ENCODE measurements at regions not wholly inside any gene's neighbourhood (a gene's known extent, or its start where the extent isn't known, plus 50 kb on each side); places are given as distances from the start of the nearest gene placed in this dataset.

GRCh38 chr14:55881577-55882241, 236.5 kb upstream of the PELI2 start:
- no peaks in the 10 kb centered on the region for H3K9me3 ChIP-seq (ENCODE audit: insufficient read depth, low read length)
- no peaks in the 10 kb centered on the region for H4K20me1 ChIP-seq (ENCODE audit: low read depth, low read length)
- H2AFZ ChIP-seq (ENCODE audit: low read depth, low read length, severe bottlenecking), result no peak overlapping the region
- H3K9ac ChIP-seq (ENCODE audit: low read length), result no peak overlapping the region
- no peaks in the 10 kb centered on the region for H3K79me2 ChIP-seq (ENCODE audit: insufficient read depth, low read length)
- H3K27ac ChIP-seq (ENCODE audit: low read depth, low read length), result no peak overlapping the region
- no peaks in the 10 kb centered on the region for H3K27me3 ChIP-seq (ENCODE audit: low read length)
- no peaks in the 10 kb centered on the region for H3F3A ChIP-seq (ENCODE audit: insufficient read depth)
- no peaks in the 10 kb centered on the region for H3K36me3 ChIP-seq (ENCODE audit: low read length)
- H3K9me2 ChIP-seq (replicated peaks; ENCODE audit: insufficient read depth, low read length), result no peaks in the 10 kb centered on the region
- H3K4me2 ChIP-seq (ENCODE audit: low read depth, low read length, poor library complexity, severe bottlenecking), result no peak overlapping the region
- H3K4me3 ChIP-seq (ENCODE audit: insufficient read depth, low read length, poor library complexity, severe bottlenecking), result no peak overlapping the region
- no peak for TF ChIP-seq CTCF (IDR thresholded peaks at IDR 0.05; ENCODE audit: insufficient read depth, low read length, poor library complexity, severe bottlenecking)
- no peak for TF ChIP-seq EZH2phosphoT487 (conservative IDR thresholded peaks at IDR 0.05; ENCODE audit: low read length)

- H4K20me1 ChIP-seq (ENCODE audit: low read depth, low read length), result no peaks in the 10 kb centered on the region
- TF ChIP-seq CTCF (IDR thresholded peaks at IDR 0.05; ENCODE audit: insufficient read depth, low read length, poor library complexity, severe bottlenecking) (no peak), EZH2phosphoT487 (conservative IDR thresholded peaks at IDR 0.05; ENCODE audit: low read length) (no peak)
- no peak overlapping the region for H3K27ac ChIP-seq (ENCODE audit: low read depth, low read length)
These were observed 233.4 kb upstream of the PELI2 start for GRCh38 chr14:55884819-55885218.

GRCh38 chr14:55889124-55889523, 229.1 kb upstream of the PELI2 start:
- Histone ChIP-seq H3K36me3 (ENCODE audit: low read length) (no peaks in the 10 kb centered on the region), H2AFZ (ENCODE audit: low read depth, low read length, severe bottlenecking) (no peak overlapping the region), H3K9ac (ENCODE audit: low read length) (no peak overlapping the region), H3K27ac (ENCODE audit: low read depth, low read length) (no peak overlapping the region), H3K4me2 (ENCODE audit: low read depth, low read length, poor library complexity, severe bottlenecking) (no peak overlapping the region), H3K27me3 (ENCODE audit: low read length) (no peaks in the 10 kb centered on the region), H3K9me3 (ENCODE audit: insufficient read depth, low read length) (no peaks in the 10 kb centered on the region), H3F3A (ENCODE audit: insufficient read depth) (no peaks in the 10 kb centered on the region), H3K79me2 (ENCODE audit: insufficient read depth, low read length) (no peaks in the 10 kb centered on the region), H3K4me3 (ENCODE audit: insufficient read depth, low read length, poor library complexity, severe bottlenecking) (no peak overlapping the region), H4K20me1 (ENCODE audit: low read depth, low read length) (no peaks in the 10 kb centered on the region), H3K9me2 (replicated peaks; ENCODE audit: insufficient read depth, low read length) (no peaks in the 10 kb centered on the region)
- TF ChIP-seq EZH2phosphoT487 (conservative IDR thresholded peaks at IDR 0.05; ENCODE audit: low read length) (no peak), CTCF (IDR thresholded peaks at IDR 0.05; ENCODE audit: insufficient read depth, low read length, poor library complexity, severe bottlenecking) (no peak)

More at GRCh38 chr14:55884819-55885218, 233.4 kb upstream of the PELI2 start:
- Histone ChIP-seq H3K79me2 (ENCODE audit: insufficient read depth, low read length) (no peaks in the 10 kb centered on the region), H3K27me3 (ENCODE audit: low read length) (no peaks in the 10 kb centered on the region), H3K36me3 (ENCODE audit: low read length) (no peaks in the 10 kb centered on the region), H3F3A (ENCODE audit: insufficient read depth) (no peaks in the 10 kb centered on the region), H3K9ac (ENCODE audit: low read length) (no peak overlapping the region), H3K9me2 (replicated peaks; ENCODE audit: insufficient read depth, low read length) (no peaks in the 10 kb centered on the region), H3K4me2 (ENCODE audit: low read depth, low read length, poor library complexity, severe bottlenecking) (no peak overlapping the region), H3K4me3 (ENCODE audit: insufficient read depth, low read length, poor library complexity, severe bottlenecking) (no peak overlapping the region), H3K9me3 (ENCODE audit: insufficient read depth, low read length) (no peaks in the 10 kb centered on the region), H2AFZ (ENCODE audit: low read depth, low read length, severe bottlenecking) (no peak overlapping the region)
